ENCODE measurements at regions not wholly inside any gene's neighbourhood (a gene's known extent, or its start where the extent isn't known, plus 50 kb on each side); places are given as distances from the start of the nearest gene placed in this dataset.

GRCh38 chr14:43872222-43872621 lies 634.9 kb downstream of the FSCB start:
- no peak for TF ChIP-seq CTCF (IDR thresholded peaks at IDR 0.05)
- no peak for TF ChIP-seq POLR2A (IDR thresholded peaks at IDR 0.05)

All from thyroid gland (tissue), 4 donors.